Activated T-helper 1 cell treated with anti-CD3 and anti-CD28 coated beads, Interleukin-12 subunit alpha, Interleukin-12 subunit beta, Interleukin-2, Interleukin-4 antibody, amounts not matched to agents 30 ng/mL and 10 ng/mL and 1 ng/mL, durations not matched to agents 14 hours and 24 hours and 36 hours (primary cell): ENCODE measurements at regions not wholly inside any gene's neighbourhood (a gene's known extent, or its start where the extent isn't known, plus 50 kb on each side); places are given as distances from the start of the nearest gene placed in this dataset.

ENCODE experiments used
- DNase-seq: peaks from one replicate; pipeline ENCODE4 v3.0.0; 2021; ENCODE audit warnings: low spot score
- H3K27ac Mint-ChIP-seq: one replicate; pipeline ENCODE4 v1.8.0; 2021; ENCODE audit warnings: mild to moderate bottlenecking, mixed read lengths
- H3K27me3 Mint-ChIP-seq: one replicate; pipeline ENCODE4 v1.8.0; 2022; ENCODE audit warnings: mild to moderate bottlenecking, moderate library complexity, mixed read lengths; ENCODE audit not compliant: insufficient read depth
- H3K36me3 Mint-ChIP-seq: one replicate; pipeline ENCODE4 v1.8.0; 2021; ENCODE audit warnings: low read depth, mixed read lengths
- H3K4me1 Mint-ChIP-seq: one replicate; pipeline ENCODE4 v1.8.0; 2021; ENCODE audit warnings: low read depth, mixed read lengths
- H3K4me3 Mint-ChIP-seq: one replicate; pipeline ENCODE4 v1.8.0; 2021; ENCODE audit warnings: mild to moderate bottlenecking, moderate library complexity, mixed read lengths
- H3K9me3 Mint-ChIP-seq: one replicate; pipeline ENCODE4 v1.8.0; 2021; ENCODE audit warnings: mixed read lengths
- intact Hi-C: fragments of 100-400 bp; cut with micrococcal nuclease; formaldehyde crosslinking; loops from one replicate; pipeline ENCODE4 v1.15.1; 2024

DNA sequence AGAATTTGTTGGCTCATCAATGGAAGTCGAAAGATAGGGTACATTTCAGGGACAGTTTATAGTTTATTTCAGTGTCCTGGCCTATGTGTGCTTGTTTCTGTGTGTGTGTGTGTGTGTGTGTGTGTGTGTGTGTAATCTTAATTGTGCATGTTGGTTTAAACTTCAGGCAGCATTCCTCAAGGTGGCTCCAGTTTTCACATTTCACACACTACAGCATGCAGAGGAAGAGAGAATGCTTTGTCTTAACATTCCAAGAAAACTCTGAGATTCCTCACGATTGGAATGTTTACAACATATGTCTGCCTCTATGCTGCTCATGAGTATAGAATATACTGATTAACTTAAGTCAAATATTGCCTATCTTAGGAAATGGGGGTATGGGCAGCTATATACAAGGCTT lies 332.6 kb upstream of the EPHA7 start:
- H3K27me3 Mint-ChIP-seq = no peaks in the 10 kb centered on the region
- H3K9me3 Mint-ChIP-seq = peaks cover 3% of the 10 kb centered on the region
- intact Hi-C loops = no loop called here
- H3K4me1 Mint-ChIP-seq = no peaks in the 10 kb centered on the region
- H3K4me3 Mint-ChIP-seq = no peak overlapping the region
- H3K27ac Mint-ChIP-seq = no peak overlapping the region
- H3K36me3 Mint-ChIP-seq = no peaks in the 10 kb centered on the region
- no peak for DNase-seq

DNA sequence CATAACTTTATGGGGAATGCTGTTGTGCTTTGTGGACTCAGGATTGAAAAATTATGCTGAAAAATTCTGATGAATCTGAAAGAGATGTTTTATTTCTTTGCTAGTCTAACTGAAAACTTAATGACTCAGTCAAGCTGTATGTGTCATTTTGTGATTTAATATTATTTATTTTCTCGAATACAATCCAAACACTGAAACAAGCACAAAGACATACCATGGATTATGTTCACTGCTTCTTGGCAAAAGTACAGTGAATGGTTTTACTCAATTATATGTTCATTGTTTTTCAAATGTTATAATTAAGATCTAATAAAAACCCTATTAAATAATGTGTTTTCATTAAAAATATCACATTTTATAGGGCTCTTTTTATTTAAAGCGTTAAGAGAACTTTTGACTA lies 330.6 kb upstream of the EPHA7 start:
- Mint-ChIP-seq H3K4me3 (no peak overlapping the region), H3K27ac (no peak overlapping the region), H3K36me3 (no peaks in the 10 kb centered on the region), H3K9me3 (peaks cover 3% of the 10 kb centered on the region), H3K27me3 (no peaks in the 10 kb centered on the region), H3K4me1 (no peaks in the 10 kb centered on the region)
- intact Hi-C loops = no loop called here
- no peak for DNase-seq

DNA sequence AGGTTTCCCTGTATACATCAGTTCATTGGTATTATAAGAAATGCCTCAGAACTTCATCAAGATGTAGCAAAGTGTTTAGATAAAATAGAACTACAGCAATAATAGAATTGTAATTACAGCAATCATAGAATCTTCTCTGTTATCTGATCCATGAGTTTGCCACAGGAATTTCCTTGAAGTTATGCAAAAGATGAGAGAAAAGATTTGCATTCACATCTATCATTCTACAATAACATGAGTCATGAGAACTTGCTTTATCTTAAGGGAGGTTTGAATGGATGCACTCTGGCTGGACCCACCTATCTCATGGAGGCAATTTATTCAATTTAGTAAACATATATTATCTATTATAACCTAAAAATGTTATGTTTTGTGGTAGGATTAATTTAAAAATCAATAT lies 329.8 kb upstream of the EPHA7 start:
- Mint-ChIP-seq H3K4me1 (no peaks in the 10 kb centered on the region), H3K9me3 (no peaks in the 10 kb centered on the region), H3K27me3 (no peaks in the 10 kb centered on the region), H3K27ac (no peak overlapping the region), H3K4me3 (no peak overlapping the region), H3K36me3 (no peaks in the 10 kb centered on the region)
- DNase-seq = no peak
- intact Hi-C loops = no loop called here

DNA sequence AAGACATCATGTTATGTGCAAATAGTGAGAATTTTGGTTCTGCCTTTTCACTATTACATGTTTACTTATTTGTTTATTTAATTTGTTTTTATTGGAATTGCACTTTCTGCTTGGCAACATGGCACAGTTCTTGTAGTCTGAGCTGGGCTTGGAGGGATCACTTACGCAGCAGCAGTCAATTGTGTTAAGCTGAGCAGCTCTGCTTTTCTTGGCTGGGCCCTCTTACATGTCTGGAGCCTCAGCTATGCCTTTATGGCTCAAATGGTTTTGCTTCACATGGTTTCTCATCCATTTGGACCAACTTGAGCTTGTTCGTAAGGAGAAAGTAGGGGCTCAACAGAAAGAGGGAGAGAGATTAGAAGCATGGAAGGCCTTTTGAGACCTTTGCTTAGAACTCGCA lies 327.5 kb upstream of the EPHA7 start:
- H3K27ac Mint-ChIP-seq = no peak overlapping the region
- no peak overlapping the region for H3K4me3 Mint-ChIP-seq
- intact Hi-C loops = no loop called here
- H3K4me1 Mint-ChIP-seq = no peaks in the 10 kb centered on the region
- H3K36me3 Mint-ChIP-seq = no peaks in the 10 kb centered on the region
- DNase-seq = no peak
- no peaks in the 10 kb centered on the region for H3K9me3 Mint-ChIP-seq
- H3K27me3 Mint-ChIP-seq = no peaks in the 10 kb centered on the region

DNA sequence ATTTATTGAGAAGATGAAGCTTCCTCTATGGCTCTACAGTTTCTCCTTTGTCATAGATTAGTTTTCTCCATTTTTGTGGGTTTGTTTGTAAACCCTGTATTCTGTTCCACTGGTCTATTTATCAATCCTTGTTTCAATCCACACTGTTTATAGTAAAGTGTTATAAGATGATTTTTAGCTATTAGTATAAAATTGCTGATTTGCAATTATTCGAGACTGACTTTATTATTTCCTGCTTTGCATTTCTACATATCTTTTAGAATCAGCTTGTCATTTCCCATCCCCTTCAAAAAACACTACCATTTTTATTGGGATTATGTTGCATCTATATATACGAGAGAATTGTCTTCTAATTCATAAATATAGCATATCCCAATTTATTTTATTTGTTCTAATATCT lies 325.9 kb upstream of the EPHA7 start:
- Mint-ChIP-seq H3K27ac (no peak overlapping the region), H3K36me3 (no peaks in the 10 kb centered on the region), H3K27me3 (no peaks in the 10 kb centered on the region), H3K4me3 (no peak overlapping the region), H3K4me1 (no peaks in the 10 kb centered on the region), H3K9me3 (no peaks in the 10 kb centered on the region)
- DNase-seq = no peak
- intact Hi-C loops = no loop called here

DNA sequence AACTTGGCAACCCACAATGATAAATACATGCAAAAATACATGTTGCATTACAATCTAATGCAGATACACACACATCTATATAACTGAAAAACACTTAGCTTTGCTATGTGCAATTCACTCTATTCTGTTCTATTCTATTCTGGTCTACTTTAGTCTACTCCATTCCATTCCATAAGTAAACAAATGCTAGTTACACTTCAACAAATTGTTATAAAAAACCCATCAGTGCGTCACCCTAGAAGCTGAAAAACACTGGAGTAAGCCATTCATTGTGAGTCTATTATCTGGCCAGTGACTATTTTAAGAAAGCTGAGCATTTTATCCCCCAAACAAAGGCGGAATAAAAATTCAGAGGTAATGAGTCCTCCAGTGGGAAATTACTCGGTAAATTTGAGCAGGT lies 315.7 kb upstream of the EPHA7 start:
- H3K4me1 Mint-ChIP-seq = no peaks in the 10 kb centered on the region
- no peaks in the 10 kb centered on the region for H3K27me3 Mint-ChIP-seq
- H3K36me3 Mint-ChIP-seq = no peaks in the 10 kb centered on the region
- no peak overlapping the region for H3K27ac Mint-ChIP-seq
- H3K9me3 Mint-ChIP-seq = no peaks in the 10 kb centered on the region
- DNase-seq = no peak
- no peak overlapping the region for H3K4me3 Mint-ChIP-seq
- intact Hi-C loops = no loop called here

DNA sequence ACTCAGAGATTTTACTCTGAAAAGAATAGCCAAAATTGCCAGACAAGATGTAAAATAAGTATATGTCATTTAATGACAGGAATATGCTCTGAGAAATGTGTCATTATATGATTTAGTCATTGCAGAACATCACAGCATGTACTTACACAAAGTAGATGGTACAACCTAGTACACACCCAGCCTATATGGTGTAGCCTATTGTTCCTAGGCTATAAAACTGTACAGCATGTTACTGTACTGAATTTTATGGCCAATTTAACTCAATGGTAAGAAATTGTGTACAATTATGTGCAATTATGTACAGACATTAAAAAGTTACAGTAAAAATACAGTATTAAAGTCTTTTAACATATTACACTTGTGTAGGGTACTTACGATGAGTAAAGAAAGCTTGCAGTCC lies 311.9 kb upstream of the EPHA7 start:
- Mint-ChIP-seq H3K27ac (no peak overlapping the region), H3K36me3 (no peaks in the 10 kb centered on the region), H3K27me3 (no peaks in the 10 kb centered on the region), H3K4me3 (no peak overlapping the region), H3K4me1 (no peaks in the 10 kb centered on the region), H3K9me3 (peaks cover 3% of the 10 kb centered on the region)
- intact Hi-C loops = no loop called here
- no peak for DNase-seq

DNA sequence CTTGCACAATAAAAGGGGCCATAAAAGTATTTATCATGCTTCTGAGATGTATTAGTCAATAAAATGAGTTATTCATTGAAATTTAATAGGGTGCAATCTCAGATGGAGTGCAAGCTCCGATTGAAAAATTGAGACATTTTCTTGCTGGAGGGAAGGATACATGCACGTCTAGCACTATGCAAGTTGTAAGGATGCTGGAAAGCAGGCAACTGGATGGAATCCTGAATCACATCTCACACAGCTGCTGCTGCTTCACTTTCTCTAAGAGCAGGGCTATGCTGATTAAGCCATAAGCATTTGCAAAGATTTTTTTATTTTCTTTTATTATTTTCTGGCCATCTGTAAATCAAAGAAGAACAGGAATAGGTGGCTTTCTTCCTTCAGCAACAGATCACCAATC lies 308.8 kb upstream of the EPHA7 start:
- DNase-seq = no peak
- Mint-ChIP-seq H3K27me3 (no peaks in the 10 kb centered on the region), H3K27ac (no peak overlapping the region), H3K4me1 (no peaks in the 10 kb centered on the region), H3K4me3 (no peak overlapping the region), H3K9me3 (peaks cover 3% of the 10 kb centered on the region), H3K36me3 (no peaks in the 10 kb centered on the region)
- intact Hi-C loops = no loop called here

DNA sequence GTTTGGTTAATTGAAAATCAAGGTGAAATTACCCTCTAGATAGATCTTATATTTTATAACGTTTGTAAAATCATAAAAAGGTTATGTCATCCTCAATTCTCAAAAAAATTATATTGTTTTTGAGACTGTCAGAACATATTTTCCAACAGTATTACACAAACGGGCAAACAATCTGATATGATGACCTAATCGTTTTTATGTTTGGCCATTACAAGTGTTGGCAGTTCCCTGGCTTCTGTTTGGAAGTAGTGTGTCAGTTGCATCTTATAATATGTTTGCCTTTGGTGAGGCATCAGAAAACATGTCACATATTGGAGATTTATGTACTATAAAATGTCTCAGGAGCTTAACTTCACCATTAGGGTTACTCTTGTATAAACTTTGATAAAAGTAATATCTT lies 308.1 kb upstream of the EPHA7 start:
- no peak for DNase-seq
- Mint-ChIP-seq H3K4me3 (no peak overlapping the region), H3K27me3 (no peaks in the 10 kb centered on the region), H3K27ac (no peak overlapping the region), H3K9me3 (peaks cover 3% of the 10 kb centered on the region), H3K4me1 (no peaks in the 10 kb centered on the region), H3K36me3 (no peaks in the 10 kb centered on the region)
- intact Hi-C loops = no loop called here

DNA sequence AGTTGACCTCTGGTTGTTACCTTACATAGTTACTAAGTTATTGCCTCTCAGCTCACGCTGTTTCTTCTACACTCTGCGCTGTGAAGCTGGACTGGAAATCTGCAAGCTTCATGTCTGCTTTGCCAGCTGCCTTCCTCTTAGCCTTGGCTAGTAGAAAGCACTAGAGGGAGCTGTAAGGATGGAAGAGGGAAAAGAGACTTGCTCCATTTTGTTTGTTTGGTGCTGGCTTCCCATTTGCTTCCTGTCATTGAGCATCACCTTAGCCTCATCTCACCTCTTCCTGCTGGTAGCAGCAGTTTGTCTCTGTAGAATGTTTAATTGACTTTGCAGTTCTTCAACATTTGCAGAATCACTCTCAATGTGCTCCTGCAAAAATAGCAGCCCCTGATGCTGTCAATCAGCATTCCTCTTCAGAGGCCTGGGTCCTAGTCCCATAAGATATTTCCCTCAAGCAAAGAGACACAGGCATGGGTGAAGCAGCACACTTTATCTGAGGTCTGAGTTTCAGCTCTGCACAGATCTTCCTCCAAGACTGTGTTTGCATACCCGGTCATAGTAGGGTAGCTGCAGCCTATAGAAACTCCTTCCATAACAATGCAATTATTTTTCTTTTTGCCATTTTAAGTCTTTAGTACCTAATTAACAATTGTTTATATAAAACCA lies 302.2 kb upstream of the EPHA7 start:
- no peaks in the 10 kb centered on the region for H3K27me3 Mint-ChIP-seq
- H3K9me3 Mint-ChIP-seq = peaks cover 14% of the 10 kb centered on the region
- H3K4me1 Mint-ChIP-seq = no peaks in the 10 kb centered on the region
- H3K36me3 Mint-ChIP-seq = no peaks in the 10 kb centered on the region
- no peak overlapping the region for H3K27ac Mint-ChIP-seq
- intact Hi-C loops = no loop called here
- no peak for DNase-seq
- H3K4me3 Mint-ChIP-seq = no peak overlapping the region

DNA sequence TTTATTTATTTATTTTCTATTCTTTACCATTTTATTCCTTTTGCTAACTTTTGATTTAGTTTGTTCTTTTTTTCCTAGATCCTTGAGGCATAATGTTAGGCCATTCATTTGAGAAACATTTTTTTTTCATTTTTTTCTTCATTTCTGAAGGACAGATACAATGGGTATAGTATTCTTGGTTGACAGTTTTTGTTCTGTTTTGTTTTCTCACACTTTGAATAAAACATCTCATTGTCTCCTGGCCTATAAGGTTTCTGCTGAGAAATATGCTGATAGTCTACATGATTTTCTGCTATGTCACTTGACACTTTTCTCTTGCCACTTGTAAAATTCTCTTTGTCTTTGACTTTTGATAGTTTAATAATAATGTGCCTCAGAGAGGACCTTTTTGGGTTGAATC lies 294.6 kb upstream of the EPHA7 start:
- Mint-ChIP-seq H3K36me3 (no peaks in the 10 kb centered on the region), H3K4me1 (no peaks in the 10 kb centered on the region), H3K27me3 (no peaks in the 10 kb centered on the region), H3K27ac (no peak overlapping the region), H3K9me3 (peaks cover 27% of the 10 kb centered on the region), H3K4me3 (no peak overlapping the region)
- no peak for DNase-seq
- intact Hi-C loops = no loop called here

DNA sequence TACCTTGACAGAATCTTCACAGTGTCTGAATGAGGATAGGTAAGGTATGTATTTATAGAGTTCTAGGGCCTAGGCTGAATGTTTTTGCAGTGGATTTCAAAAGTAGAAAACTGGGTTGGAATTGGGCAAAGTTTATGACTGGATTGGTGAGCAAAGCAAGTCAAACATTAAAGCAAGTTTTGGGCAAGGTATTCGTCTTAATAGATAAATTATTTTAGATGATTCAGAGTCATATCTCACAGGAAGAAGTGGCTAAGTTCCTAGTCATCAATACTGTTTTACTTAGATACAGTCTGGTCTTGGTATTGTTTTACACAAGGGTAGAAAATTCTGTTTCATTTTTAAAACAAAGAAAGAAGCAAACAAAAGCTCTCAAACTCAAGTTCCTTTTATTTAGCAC lies 284.1 kb upstream of the EPHA7 start:
- Mint-ChIP-seq H3K4me3 (no peak overlapping the region), H3K27ac (no peak overlapping the region), H3K4me1 (no peaks in the 10 kb centered on the region), H3K9me3 (peaks cover 7% of the 10 kb centered on the region), H3K36me3 (no peaks in the 10 kb centered on the region), H3K27me3 (no peaks in the 10 kb centered on the region)
- intact Hi-C loops = no loop called here
- DNase-seq = no peak

DNA sequence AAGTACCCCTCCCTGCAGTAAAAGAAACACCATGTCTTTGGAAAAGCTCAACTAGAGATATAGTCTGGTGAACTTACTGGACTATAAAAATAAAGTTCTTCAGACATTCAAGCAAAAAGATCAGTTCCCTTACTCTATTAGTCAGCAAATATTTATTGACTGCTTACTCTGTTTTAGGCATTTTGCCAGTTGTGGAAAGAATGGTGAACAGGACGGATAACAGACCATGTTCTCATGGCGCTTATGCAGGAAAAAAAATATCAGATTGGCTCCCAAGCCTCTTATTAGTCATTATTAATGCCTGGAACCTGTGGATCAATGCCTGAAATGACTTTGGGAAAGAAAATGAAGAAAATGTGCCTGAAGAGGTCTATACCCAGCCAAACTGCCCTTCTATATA lies 282.2 kb upstream of the EPHA7 start:
- DNase-seq = no peak
- peaks cover 3% of the 10 kb centered on the region for H3K9me3 Mint-ChIP-seq
- H3K4me3 Mint-ChIP-seq = no peak overlapping the region
- H3K36me3 Mint-ChIP-seq = no peaks in the 10 kb centered on the region
- no peaks in the 10 kb centered on the region for H3K4me1 Mint-ChIP-seq
- intact Hi-C loops = no loop called here
- no peak overlapping the region for H3K27ac Mint-ChIP-seq
- no peaks in the 10 kb centered on the region for H3K27me3 Mint-ChIP-seq

DNA sequence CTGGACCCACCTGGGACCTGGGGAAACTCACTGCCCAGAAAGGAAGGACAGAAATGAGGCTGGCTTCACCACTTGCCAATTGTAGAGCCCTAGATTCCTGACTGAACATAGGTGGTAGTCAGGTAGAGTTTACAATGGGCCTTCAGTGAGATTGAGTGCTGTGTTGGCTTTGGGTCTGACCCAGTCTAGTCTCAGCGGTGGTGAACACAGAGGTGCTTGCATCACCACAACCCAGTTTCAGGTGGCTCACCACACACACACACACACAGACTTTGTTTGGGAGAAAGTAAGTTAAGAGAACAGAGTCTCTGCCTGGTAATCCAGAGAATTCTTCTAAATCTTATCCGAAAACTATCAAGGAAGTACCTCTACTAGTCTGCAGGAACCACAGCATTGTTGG lies 266.1 kb upstream of the EPHA7 start:
- peaks cover 8% of the 10 kb centered on the region for H3K9me3 Mint-ChIP-seq
- no peaks in the 10 kb centered on the region for H3K27me3 Mint-ChIP-seq
- H3K4me3 Mint-ChIP-seq = no peak overlapping the region
- no peak for DNase-seq
- H3K36me3 Mint-ChIP-seq = no peaks in the 10 kb centered on the region
- intact Hi-C loops = no loop called here
- H3K4me1 Mint-ChIP-seq = no peaks in the 10 kb centered on the region
- H3K27ac Mint-ChIP-seq = no peak overlapping the region
